A549 (cell line): ENCODE measurements at regions not wholly inside any gene's neighbourhood (a gene's known extent, or its start where the extent isn't known, plus 50 kb on each side); places are given as distances from the start of the nearest gene placed in this dataset.

Experiments used
- ATAC-seq, 2 experiments: fragments of 200-7000 bp in 1 of 2; fragments of >200 bp in 1 of 2; cut with Nextera tagmentation in 1 of 2; cut with Tn5 transposase in 1 of 2; 3 replicates each; pipeline versions ENCODE4 v1.8.0 to v1.9.1; 2018 to 2020; ENCODE audit warnings: mild to moderate bottlenecking in 1 of 2, moderate library complexity in 1 of 2
- CTCF ChIA-PET: fragments of 300-600 bp; sonication (Branson Sonifier 250); formaldehyde crosslinking; extraction: SDS; loops from one replicate; lab custom pipeline; 2021; ENCODE audit warnings: antibody characterized with exemption, inconsistent platforms; lab: Yijun Ruan, JAX
- POLR2A ChIA-PET: fragments of 350-600 bp; formaldehyde crosslinking; extraction: SDS; loops from one replicate; lab custom pipeline; 2021; ENCODE audit warnings: antibody characterized with exemption, inconsistent platforms; lab: Yijun Ruan, JAX
- DNase-seq, 2 experiments: peaks; one replicate each; pipeline versions ENCODE4 v3.0.0 to v3.0.0-alpha.2; 2011 to 2016; ENCODE audit warnings: low read depth in 1 of 2, low spot score in 1 of 2
- FAIRE-seq: peaks from 2 replicates; lab custom pipeline; 2011; peaks lifted over from hg19 to GRCh38; lab: Jason Lieb, UNC
- H3K27ac ChIP-seq, 2 experiments: fragments of >200 bp; sonication (Bioruptor Twin); formaldehyde crosslinking; 3 replicates each; pipeline ENCODE4 v1.5.1; 2016 to 2017
- H3K4me1 ChIP-seq: fragments of >200 bp; sonication (Bioruptor Twin); formaldehyde crosslinking; 3 replicates; pipeline ENCODE4 v1.6.1; 2016
- H3K4me2 ChIP-seq: fragments of >200 bp; sonication (Bioruptor Twin); formaldehyde crosslinking; 3 replicates; pipeline ENCODE4 v1.6.1; 2016
- H3K4me3 ChIP-seq: fragments of >200 bp; sonication (Bioruptor Twin); formaldehyde crosslinking; 3 replicates; pipeline ENCODE4 v1.5.1; 2016
- H3K9me3 ChIP-seq: fragments of >200 bp; sonication (Bioruptor Twin); formaldehyde crosslinking; 3 replicates; pipeline ENCODE4 v1.6.1; 2016
- BHLHE40 ChIP-seq: IDR thresholded peaks from 2 replicates; pipeline ENCODE4 v1.6.1; 2012; ENCODE audit warnings: low read depth, low read length, inconsistent platforms
- EHMT2 ChIP-seq: fragments of 200-600 bp; sonication (generic); IDR thresholded peaks from 2 replicates; pipeline ENCODE4 v1.6.1; 2016; ENCODE audit warnings: antibody characterized with exemption, low read depth, mild to moderate bottlenecking, moderate library complexity
- ESRRA ChIP-seq: fragments of 150-350 bp; IDR thresholded peaks from 2 replicates; pipeline ENCODE4 v1.6.1; 2014; ENCODE audit warnings: mild to moderate bottlenecking, low read length, borderline replicate concordance
- FOSB ChIP-seq: fragments of 250-450 bp; sonication (Bioruptor Pico); IDR thresholded peaks from 2 replicates; pipeline ENCODE4 v1.5.0; 2020; ENCODE audit warnings: mild to moderate bottlenecking, moderate library complexity
- GATA3 ChIP-seq: IDR thresholded peaks from 2 replicates; pipeline ENCODE4 v1.6.1; 2012; ENCODE audit warnings: borderline replicate concordance
- HOXA7 ChIP-seq: fragments of 250-450 bp; sonication (Bioruptor Pico); IDR thresholded peaks from 2 replicates; pipeline ENCODE4 v1.5.0; 2020; ENCODE audit warnings: mild to moderate bottlenecking, moderate library complexity
- HOXB5 ChIP-seq: fragments of 250-450 bp; sonication (Bioruptor Pico); IDR thresholded peaks from 2 replicates; pipeline ENCODE4 v1.5.0; 2020; ENCODE audit warnings: mild to moderate bottlenecking, moderate library complexity
- JUNB ChIP-seq: fragments of >200 bp; sonication (Bioruptor Twin); formaldehyde crosslinking; IDR thresholded peaks from 2 replicates; pipeline ENCODE4 v1.6.1; 2016
- KDM5A ChIP-seq: fragments of 200-600 bp; sonication (generic); IDR thresholded peaks from 2 replicates; pipeline ENCODE4 v1.6.1; 2016; ENCODE audit warnings: antibody characterized with exemption, mild to moderate bottlenecking
- NR3C1 ChIP-seq: fragments of >200 bp; sonication (Bioruptor Twin); formaldehyde crosslinking; IDR thresholded peaks from 3 replicates; pipeline ENCODE4 v1.6.1; 2017
- RCOR1 ChIP-seq: fragments of 150-350 bp; IDR thresholded peaks from 2 replicates; pipeline ENCODE4 v1.6.1; 2014; ENCODE audit warnings: antibody characterized with exemption, low read length, low read depth
- RNF2 ChIP-seq: fragments of 200-600 bp; sonication (generic); IDR thresholded peaks from 2 replicates; pipeline ENCODE4 v1.6.1; 2016; ENCODE audit warnings: low read depth, mild to moderate bottlenecking, antibody characterized with exemption, moderate library complexity, borderline replicate concordance
- SREBF2 ChIP-seq: fragments of 450-650 bp; IDR thresholded peaks from 2 replicates; pipeline ENCODE4 v1.6.1; 2014; ENCODE audit warnings: mild to moderate bottlenecking, moderate library complexity
- TFCP2L1 ChIP-seq: fragments of 250-450 bp; sonication (Bioruptor Pico); IDR thresholded peaks from 2 replicates; pipeline ENCODE4 v1.5.0; 2021; ENCODE audit warnings: mild to moderate bottlenecking
- WGBS: methylation state at CpG from one replicate; pipeline ENCODE4 v1.1.6; 2017; ENCODE audit errors: missing lambda C conversion rate; 5-methylcytosine and 5-hydroxymethylcytosine counted together
- TF ChIP-seq, protein P1 (sequence below): fragments of 450-650 bp; IDR thresholded peaks from 2 replicates; pipeline ENCODE4 v1.6.1; 2014; ENCODE audit warnings: antibody characterized with exemption
- TF ChIP-seq, protein P2 (sequence below): fragments of 250-450 bp; sonication (Bioruptor Pico); IDR thresholded peaks from 2 replicates; pipeline ENCODE4 v1.5.0; 2021; ENCODE audit warnings: mild to moderate bottlenecking, moderate library complexity, borderline replicate concordance
- TF ChIP-seq, protein P3 (sequence below): IDR thresholded peaks from 2 replicates; pipeline ENCODE4 v1.6.1; 2012
- TF ChIP-seq, protein P4 (sequence below): fragments of 200-600 bp; sonication (generic); IDR thresholded peaks from 2 replicates; pipeline ENCODE4 v1.6.1; 2016; ENCODE audit warnings: antibody characterized with exemption, mild to moderate bottlenecking, moderate library complexity

DNA sequence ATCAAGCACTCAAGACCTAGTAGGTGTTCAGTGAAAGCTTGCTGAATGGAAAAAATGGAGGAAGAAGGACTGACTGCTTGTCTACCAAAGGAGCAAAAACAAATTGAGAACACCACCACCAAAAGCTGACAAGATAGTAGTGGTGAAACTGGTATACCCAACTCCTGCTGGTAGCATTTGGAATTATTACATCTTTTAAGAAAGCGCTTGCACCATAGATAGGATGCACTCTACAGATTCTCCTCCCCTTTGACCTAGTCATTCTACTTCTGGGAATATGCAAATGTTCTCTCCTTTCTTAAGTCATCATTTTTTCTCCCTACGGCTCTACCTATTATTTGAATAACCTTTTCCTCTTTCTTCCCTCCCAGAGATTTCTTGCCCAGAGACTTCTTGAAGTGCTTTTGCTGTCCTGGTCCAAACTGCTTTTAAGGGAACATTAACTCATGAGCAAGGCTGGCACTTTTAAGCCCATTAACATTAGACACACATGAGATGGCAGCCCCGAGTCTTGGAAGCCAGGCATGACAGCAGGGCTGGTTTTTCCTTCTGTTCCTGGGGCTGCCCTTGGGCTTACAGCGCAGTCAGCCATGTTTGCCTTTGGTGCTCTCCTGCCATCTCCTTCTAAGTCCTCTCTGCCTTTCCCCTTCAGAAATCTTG is 75.0 kb upstream of the TLE3 start:
- Histone ChIP-seq H3K27ac (no peak overlapping the region), H3K9me3 (no peaks in the 10 kb centered on the region), H3K4me3 (no peak overlapping the region), H3K4me2 (no peak overlapping the region), H3K4me1 (no peaks in the 10 kb centered on the region)
- WGBS = 71% methylated on average over 4 of the region's 4 CpGs
- TF ChIP-seq HOXA7 (CRISPR knock-in tag) = no peak
- no peak for TF ChIP-seq JUNB
- TF ChIP-seq FOSB (CRISPR knock-in tag) = no peak
- TF ChIP-seq EHMT2 = no peak
- TF ChIP-seq, protein P1, sequence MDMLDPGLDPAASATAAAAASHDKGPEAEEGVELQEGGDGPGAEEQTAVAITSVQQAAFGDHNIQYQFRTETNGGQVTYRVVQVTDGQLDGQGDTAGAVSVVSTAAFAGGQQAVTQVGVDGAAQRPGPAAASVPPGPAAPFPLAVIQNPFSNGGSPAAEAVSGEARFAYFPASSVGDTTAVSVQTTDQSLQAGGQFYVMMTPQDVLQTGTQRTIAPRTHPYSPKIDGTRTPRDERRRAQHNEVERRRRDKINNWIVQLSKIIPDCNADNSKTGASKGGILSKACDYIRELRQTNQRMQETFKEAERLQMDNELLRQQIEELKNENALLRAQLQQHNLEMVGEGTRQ = no peak
- no peak for TF ChIP-seq HOXB5 (CRISPR knock-in tag)
- TF ChIP-seq KDM5A = no peak
- no peak for TF ChIP-seq ESRRA
- TF ChIP-seq, protein P2, sequence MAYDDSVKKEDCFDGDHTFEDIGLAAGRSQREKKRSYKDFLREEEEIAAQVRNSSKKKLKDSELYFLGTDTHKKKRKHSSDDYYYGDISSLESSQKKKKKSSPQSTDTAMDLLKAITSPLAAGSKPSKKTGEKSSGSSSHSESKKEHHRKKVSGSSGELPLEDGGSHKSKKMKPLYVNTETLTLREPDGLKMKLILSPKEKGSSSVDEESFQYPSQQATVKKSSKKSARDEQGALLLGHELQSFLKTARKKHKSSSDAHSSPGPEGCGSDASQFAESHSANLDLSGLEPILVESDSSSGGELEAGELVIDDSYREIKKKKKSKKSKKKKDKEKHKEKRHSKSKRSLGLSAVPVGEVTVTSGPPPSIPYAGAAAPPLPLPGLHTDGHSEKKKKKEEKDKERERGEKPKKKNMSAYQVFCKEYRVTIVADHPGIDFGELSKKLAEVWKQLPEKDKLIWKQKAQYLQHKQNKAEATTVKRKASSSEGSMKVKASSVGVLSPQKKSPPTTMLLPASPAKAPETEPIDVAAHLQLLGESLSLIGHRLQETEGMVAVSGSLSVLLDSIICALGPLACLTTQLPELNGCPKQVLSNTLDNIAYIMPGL (CRISPR knock-in tag) = no peak
- TF ChIP-seq, protein P3, sequence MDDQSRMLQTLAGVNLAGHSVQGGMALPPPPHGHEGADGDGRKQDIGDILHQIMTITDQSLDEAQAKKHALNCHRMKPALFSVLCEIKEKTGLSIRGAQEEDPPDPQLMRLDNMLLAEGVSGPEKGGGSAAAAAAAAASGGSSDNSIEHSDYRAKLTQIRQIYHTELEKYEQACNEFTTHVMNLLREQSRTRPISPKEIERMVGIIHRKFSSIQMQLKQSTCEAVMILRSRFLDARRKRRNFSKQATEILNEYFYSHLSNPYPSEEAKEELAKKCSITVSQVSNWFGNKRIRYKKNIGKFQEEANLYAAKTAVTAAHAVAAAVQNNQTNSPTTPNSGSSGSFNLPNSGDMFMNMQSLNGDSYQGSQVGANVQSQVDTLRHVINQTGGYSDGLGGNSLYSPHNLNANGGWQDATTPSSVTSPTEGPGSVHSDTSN = no peak
- ATAC-seq (peak in 1 of 2 experiments; percentile 63; a peak in 3 of 6 replicates), FAIRE-seq (peak; percentile 39), DNase-seq (peak in 1 of 2 experiments; percentile 30)
- ChIA-PET POLR2A (no interaction called here), CTCF (interaction anchor here (1.0 to 1.5 kb wide), 3 partner anchors 8 to 15 kb away, joined by 3 to 4 read pairs (median 3); no protein-coding TSS in a partner anchor)

DNA sequence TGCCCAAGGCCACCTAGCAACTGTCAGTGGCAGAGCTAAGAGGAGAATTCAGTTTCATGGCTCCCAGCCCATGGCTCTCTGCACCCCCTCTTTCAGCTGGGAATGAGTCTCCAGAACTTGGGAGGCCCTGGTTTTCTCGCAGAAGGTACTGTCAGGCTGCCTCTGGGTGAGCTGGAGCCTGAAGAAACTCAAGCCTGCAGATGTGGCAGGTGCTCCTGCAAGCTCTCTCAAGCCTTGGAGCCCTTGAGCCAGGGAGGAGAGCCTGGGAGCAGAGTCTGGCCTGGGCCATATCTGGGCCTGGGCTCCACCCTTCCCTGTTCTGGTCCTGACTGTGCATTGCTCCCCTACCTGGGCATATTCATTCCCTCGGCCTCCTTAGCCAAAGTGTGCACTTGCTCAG is 74.4 kb upstream of the TLE3 start:
- Histone ChIP-seq H3K4me1 (no peaks in the 10 kb centered on the region), H3K27ac (no peak overlapping the region)
- ATAC-seq = peak in 1 of 2 experiments; percentile 33; a peak in 2 of 6 replicates
- TF ChIP-seq NR3C1 (no peak), GATA3 (no peak), TFCP2L1 (no peak), RNF2 (no peak), SREBF2 (no peak), RCOR1 (no peak), BHLHE40 (no peak)
- TF ChIP-seq, protein P3 = no peak
- TF ChIP-seq, protein P4, sequence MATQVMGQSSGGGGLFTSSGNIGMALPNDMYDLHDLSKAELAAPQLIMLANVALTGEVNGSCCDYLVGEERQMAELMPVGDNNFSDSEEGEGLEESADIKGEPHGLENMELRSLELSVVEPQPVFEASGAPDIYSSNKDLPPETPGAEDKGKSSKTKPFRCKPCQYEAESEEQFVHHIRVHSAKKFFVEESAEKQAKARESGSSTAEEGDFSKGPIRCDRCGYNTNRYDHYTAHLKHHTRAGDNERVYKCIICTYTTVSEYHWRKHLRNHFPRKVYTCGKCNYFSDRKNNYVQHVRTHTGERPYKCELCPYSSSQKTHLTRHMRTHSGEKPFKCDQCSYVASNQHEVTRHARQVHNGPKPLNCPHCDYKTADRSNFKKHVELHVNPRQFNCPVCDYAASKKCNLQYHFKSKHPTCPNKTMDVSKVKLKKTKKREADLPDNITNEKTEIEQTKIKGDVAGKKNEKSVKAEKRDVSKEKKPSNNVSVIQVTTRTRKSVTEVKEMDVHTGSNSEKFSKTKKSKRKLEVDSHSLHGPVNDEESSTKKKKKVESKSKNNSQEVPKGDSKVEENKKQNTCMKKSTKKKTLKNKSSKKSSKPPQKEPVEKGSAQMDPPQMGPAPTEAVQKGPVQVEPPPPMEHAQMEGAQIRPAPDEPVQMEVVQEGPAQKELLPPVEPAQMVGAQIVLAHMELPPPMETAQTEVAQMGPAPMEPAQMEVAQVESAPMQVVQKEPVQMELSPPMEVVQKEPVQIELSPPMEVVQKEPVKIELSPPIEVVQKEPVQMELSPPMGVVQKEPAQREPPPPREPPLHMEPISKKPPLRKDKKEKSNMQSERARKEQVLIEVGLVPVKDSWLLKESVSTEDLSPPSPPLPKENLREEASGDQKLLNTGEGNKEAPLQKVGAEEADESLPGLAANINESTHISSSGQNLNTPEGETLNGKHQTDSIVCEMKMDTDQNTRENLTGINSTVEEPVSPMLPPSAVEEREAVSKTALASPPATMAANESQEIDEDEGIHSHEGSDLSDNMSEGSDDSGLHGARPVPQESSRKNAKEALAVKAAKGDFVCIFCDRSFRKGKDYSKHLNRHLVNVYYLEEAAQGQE = no peak
- TF ChIP-seq, all 56 proteins: peak for 0
- 44% methylated on average over 2 of the region's 2 CpGs for WGBS
- Histone ChIP-seq H3K4me3 (no peak overlapping the region), H3K4me2 (no peak overlapping the region), H3K9me3 (no peaks in the 10 kb centered on the region)
- FAIRE-seq (no peak), DNase-seq (no peak)
- CTCF ChIA-PET = interaction anchor here (0.6 to 1.2 kb wide), 3 partner anchors 8 to 11 kb away, joined by 3 read pairs; no protein-coding TSS in a partner anchor
- POLR2A ChIA-PET = no interaction called here
